ENCODE measurements at regions not wholly inside any gene's neighbourhood (a gene's known extent, or its start where the extent isn't known, plus 50 kb on each side); places are given as distances from the start of the nearest gene placed in this dataset.

DNA sequence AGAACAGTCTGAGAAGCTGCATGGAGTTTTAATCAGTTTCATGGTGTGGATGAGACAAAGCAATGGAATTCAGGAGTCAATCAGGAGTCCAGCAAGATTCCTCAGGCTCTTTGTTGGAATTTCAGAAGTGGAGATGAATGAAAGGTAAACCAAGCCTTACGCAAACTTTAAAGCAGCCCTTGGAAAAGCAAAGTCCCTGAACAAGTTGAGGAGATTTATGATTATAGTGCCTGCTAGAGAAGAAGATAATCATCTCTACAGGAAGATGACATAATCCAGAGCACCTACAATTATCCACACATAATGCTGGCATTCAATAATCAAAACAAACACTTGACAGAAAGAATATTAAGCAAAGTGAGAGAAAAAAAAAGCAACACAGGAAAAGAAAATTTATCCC, 1380.1 kb upstream of the NUDT12 start:
- no peak for TF ChIP-seq CTCF (IDR thresholded peaks at IDR 0.05)
- no peak for TF ChIP-seq POLR2AphosphoS5 (IDR thresholded peaks at IDR 0.05)
- no peak for TF ChIP-seq POLR2A (IDR thresholded peaks at IDR 0.05)
- TF ChIP-seq EP300 (IDR thresholded peaks at IDR 0.05), result no peak
